ENCODE measurements at regions not wholly inside any gene's neighbourhood (a gene's known extent, or its start where the extent isn't known, plus 50 kb on each side); places are given as distances from the start of the nearest gene placed in this dataset.
"Not testable (repeated sequence)": the region's sequence is repeated elsewhere in the genome, so short reads cannot be mapped to it uniquely, and the experiment has no call there.

DNA sequence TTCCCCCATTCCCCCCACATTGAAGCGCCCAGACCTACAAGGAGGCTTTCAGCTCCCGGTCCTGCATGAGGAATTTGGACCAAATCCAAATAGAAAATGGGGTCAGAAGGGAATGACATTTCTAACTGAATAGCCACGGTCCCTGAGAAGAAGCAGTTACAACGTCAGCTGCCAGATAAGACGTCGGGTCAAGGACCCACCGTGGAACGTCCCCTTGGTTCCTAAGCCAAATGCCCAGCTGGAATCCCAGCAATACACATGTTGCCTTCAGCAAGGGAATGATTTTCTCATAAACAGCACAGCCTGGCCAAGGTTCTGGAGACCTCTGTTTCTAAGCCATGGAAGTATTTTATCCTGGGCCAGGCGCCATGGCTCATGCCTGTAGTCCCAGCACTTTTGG, 109.1 kb upstream of the PEG3 start:
- DNase-seq: no peak

DNA sequence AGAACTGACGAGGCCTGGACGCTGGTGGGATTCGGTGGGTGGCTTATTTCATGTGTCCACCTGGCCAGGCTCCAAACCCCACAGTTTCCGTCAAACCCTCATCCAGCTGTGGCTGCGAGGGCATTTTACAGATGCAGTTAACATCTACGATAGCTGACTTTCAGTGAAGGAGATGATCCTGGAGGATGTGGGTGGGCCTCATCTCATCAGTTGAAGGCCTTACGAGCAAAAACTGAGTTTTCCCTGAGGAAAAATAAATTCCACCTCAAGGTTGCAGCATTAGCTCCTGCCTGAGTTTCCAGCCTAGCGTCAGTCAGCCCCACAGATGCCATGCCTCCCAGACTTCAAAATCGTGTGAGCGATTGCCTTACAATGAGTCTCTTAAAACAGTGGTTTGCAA, 111.1 kb upstream of the PEG3 start:
- DNase-seq: no peak

DNA sequence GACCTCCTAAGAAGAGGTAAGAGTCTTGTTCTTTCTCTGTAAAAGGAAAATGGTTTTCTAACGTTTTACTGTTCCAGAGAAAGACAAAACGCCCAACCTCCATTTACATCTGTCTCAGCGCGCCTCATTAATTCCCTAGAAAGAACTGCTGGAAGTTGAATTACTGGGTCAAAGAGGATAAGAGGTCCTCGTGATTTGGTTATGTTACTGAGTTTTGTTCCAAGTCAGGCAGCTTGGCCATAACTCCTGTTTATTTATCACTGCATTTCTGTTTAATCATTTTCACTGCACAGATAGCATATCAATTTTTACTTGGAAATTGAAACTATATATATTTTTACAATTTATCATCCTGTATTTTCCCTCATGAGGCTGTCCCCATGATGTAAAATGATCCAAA, 112.9 kb upstream of the PEG3 start:
- no peak for DNase-seq

DNA sequence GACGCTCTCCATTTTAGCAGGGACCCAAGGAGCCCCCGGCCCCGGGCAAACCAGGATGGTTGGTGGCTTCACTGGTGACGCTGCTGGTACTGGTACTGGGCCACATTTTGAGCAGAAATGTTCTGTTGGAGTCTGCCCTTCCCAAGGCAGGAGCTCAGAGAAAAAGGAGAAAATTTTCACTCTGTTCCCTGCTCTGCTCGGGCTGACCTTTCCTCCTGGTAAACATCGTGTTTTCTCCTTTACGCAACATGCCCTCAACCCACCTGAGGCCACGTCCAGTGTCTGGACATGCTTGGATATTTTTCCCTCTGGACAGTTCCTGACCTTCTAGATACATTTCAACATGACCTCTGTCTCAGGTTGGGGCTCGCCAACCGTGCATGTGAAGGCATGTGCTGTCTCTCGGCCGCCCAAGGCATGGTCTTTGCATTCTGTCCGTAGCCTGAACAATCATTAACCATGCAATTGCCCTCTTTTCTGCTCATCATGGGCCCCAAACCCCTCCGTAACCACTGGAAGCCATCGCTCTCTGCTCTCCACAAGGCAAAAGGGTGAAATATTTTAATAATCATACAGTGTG, 115.2 kb upstream of the PEG3 start:
- DNase-seq: no peak

DNA sequence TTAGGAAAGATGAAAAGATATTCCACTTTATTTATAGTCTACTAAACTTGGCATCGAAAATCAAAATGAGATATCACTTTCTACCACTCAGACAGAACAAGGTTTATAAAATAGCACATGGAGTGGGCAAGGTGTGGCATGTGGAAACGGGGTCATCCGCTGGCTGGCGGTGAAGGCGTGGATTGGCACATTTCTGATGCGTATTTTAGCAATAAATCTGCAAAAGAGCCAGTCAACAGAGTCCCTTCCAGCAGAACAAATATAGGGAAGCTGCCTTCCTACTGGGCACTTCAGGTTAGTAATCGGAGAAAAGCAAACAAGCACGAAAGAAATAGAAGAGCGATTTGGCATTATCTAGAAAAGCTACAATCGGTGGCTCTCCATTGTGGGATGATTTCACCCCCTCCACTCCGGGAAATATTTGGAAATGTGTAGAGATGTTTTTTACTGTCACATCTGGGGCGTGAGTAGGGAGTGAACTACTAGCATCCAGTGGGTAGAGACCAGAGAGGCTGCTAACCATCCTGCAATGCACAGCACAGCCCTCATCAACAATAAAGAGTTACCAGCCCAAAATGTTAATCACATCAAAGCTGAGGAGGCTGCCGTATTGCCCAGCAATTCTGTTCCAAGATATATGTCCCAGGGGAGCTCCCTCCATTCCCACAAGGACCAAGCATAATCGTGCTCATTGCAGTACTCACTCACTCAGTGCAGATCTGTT, 116.1 kb upstream of the PEG3 start:
- DNase-seq: no peak

DNA sequence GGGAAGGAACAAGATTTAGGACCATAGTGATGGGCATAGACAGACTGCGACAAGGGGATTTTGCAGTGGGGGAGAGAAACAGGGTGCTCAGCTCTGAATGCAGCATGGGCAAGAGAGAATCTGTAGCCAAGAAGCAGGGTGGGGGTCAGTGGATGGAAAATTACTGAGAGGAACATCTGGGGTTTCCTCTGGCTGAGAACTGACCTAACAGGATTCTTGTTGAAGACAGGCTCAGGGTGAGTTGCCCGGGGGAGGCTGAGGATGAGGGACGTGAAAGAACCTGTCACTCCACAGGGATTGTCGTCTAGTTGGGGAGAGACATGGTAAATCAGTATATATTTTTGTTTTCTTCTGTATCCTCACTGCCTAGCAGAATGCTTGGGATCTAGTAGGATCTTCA, 118.7 kb upstream of the PEG3 start:
- no peak for DNase-seq

DNA sequence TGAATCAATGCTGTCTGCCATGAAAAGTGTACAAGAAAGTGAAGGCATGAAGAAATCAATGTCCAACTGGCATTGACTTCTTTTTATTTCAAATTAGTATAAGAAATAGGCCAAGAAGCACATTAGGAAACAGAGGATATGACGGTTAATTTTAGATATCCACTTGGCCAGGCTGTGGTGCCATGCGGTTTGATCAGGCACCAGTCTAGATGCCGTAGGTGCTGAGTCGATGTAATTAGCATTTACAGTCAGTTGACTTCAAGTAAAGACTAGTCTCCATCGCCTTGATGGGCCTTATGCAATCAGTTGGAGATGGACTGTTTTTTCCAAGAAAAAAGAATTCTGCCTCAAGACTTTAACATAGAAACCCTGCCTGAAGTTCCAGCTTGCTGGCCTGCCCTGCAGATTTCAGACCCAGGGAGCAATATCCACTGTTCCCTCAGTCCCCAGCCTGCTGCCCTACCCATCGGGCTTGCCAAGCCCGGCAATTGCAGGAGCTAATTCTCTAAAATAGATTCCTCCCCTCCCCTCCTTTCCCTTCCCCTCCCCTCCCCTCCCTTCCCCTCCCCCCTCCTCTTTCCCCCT, 120.5 kb upstream of the PEG3 start:
- DNase-seq: no peak

DNA sequence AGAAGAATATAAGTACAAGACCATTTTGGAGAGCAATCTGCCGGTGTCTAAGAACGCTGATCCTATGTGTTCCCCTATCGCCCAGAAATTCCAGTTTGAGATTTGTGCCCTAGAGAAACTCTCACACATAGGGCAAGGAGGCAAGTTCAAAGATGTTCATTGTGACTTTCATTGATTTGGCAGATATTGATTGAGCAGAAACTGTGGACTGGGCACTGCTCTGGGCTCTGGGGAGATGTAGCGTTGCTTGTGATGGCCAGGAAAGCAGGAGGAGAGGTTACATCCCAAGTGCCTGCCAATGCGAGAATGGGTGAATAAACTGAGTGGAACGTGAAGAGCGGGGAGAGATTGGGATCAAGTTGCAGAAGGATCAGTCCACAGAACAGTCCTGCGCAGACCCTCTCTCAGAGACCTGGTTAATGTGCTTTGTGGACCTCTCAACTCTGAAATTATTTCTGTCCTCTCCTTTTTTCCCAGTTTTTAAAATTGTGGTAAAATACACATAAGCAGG, 123.9 kb upstream of the PEG3 start:
- no peak for DNase-seq

DNA sequence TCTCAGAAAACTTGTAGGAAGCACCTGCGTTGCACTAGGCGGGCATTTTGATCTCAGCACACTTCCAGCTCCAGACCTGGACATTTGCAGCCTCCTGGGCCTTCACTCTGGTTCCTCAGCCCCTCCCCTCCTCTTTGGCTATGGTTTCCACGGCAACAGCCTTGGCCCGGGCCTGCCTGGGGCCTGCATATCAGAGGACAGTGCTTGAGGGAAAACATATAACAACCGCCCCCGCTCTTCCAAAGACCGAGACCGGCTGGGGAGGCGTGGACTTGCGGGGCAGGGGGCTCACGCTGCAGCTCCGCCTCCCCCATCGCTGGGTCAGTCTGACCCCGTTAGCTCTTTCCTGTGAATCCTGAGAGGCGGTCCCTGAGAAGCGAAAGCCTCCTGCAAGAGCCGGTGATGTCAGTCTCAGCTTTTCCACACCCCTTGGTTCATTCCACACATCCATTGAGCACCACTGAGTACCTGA, 125.7 kb upstream of the PEG3 start:
- no peak for DNase-seq

DNA sequence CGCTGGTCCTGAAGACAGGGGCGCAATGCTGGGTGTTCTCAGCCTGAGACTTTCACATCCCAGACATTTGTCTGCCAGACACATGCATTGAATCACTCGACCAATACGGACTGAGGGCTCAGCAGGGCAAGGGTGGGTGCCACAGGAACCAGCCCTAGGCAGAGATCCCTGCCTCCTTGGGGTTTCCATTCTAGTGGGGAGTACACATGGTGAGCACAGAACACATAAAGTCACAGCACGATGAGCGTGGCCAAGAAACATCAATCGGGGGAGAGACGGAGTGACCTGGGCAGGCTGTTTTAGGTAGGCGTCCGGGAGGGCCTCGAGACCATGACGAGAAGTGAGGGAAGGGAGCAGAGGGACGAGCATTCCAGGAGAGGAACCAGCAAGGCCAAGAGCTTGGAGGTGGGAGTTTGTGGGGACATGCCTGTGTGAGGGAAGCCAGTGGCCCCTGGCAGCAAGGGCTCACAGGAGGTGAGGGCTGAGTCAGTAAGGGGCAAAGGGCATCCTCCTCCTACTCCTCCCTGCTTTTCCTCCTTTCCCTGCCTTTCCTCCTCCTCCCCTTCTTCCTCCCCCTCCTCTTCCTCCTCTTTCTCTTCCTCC, 126.3 kb upstream of the PEG3 start:
- DNase-seq: no peak

DNA sequence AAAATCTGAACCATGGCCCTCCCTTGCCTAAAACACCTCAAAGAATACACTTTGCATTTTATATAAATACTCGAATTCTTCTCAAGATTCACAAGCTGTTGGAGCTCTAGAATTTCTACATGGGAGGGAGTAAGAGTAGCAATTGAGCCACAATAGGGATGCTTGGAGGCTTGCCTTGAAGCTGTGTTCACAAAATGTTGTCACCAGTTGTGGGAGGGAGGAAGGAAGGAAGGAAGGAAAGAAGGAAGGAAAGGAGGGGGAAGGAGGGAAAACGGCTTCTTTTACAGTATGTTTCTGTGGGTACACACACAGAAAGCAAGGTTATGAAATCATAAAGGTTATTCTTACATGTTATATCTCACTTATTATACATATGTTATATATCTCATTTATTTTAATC, 128.6 kb upstream of the PEG3 start:
- DNase-seq: no peak

DNA sequence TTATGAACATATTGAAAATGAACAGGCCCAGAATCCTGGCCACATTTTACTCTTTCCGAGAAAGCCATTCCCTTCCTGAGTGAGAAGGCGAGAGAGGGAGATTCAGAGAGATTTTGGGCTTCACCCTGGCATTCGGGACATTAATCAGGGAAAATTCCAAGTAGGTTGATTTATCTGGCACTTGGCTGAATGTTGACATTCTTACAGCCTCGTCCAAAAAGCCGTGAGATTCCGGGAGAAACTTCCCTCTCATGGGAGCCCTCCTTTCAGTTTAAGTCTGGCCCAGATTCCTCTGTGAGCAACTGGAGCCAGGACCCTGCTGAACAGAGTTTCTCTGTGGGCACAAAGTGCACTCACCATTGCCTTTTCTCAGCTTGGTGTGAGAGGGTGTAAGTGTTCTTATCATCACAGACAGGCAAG, 129.2 kb upstream of the PEG3 start:
- no peak for DNase-seq

DNA sequence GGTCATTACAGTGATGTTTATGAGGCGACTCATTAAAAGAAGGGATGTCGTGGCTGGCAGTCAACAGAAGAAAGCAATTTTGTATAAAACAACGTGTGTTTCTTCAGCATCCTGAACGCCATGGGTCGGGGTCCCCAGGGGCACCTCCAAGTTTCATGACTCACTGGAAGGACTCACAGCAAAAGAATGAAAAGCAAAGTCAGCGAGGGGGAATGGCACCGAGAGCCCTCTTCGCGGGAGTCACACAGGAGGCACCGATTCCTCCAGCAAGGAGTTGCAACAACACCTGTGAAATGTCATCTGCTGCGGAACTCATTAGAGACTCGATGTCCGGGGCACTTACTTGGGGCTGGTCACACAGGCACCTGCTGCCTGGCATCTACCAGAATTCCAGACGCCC, 130.7 kb upstream of the PEG3 start:
- DNase-seq: no peak

DNA sequence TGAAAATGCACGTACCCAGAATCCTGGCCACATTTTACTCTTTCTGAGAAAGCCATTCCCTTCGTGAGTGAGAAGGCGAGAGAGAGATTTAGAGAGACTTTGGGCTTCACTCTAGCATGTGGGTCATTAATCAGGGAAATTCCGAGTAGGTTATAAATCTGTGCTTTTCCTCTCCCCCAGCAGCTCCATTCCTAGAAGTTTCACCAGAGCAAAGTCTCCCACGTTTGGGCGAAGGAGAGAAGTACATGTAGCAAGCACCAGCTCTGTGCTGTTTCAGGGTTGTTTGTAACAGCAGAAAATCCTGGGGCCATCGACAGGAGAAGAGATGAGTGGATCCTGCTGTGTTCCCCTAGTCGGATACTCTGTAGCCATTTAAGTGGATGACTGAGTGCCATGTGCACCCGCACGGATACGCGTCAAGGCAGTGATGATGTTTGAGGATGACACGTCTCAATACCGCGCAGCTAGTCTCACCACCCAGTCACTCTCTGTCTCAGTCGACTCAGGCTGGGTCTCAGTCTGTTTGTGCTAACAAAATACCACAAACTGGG, 131.8 kb upstream of the PEG3 start:
- DNase-seq: no peak

DNA sequence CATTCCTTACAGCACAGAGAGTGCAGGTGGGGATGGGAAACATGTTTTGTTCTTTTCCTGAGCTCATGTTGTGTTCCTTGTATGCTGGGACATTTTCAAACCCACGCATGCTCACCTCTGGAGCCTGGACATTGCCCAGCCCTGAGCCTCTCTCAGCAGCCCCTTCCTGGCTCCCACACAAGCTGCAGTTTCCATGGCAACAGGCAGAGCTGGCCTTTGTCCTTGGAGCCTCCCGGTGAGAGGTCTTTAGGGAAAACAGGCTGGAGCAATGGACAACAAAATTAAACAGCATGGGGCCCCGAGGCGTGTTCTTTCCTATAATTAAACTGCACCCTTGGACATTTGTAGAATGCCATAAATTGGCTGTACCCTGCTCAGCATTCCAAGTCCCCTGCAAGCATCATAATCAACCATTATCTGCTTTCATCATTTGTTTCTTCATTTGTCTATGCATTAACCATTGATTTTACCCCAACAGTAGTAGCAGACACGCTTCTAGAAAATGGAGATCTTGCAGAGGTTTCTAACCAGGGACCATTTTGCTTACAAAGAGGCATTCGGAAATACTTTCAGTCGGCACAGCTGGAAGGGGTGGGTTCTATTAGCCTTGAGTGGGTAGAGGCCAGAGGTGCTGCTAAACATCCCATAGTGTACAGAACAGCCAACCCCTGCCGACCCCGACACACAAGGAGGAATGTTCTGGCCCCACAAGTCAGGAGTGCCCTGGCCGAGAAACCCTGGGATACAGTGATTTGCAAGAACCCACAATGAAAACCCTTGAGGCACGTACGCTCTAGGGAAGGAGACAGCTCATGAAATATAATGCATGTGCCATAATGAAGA, 133.4 kb upstream of the PEG3 start:
- DNase-seq: no peak

DNA sequence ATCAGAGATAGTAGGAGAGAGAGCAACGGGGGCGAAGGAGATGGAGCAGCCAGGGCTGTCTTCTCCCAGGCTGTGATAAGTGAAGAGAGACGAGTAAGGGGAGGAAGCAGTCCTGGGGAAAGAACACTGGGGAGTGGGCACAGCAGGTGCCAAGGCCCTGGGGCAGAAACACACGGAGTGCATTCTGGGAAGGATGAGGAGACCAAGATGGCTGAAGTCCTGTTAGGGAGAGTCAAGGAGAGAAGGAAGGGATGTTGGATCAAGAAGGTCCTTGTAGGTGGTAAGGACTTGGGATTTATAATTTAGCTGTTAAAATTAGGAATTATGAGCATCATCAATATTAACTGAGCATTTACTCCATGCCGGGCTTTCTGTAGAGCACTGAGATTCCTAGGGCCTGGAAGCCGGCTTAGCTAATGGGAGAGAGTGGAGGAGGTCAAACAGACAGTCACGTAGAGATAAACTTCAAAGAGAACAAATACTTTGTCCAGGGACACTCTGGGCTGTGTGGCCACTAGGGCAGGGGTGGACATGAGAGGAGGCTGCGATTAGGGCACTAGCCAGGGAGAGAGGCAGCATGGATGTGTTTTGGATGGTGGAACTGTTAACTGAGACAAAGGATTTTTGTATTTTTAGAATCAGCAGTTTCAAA, 134.2 kb upstream of the PEG3 start:
- DNase-seq: no peak

DNA sequence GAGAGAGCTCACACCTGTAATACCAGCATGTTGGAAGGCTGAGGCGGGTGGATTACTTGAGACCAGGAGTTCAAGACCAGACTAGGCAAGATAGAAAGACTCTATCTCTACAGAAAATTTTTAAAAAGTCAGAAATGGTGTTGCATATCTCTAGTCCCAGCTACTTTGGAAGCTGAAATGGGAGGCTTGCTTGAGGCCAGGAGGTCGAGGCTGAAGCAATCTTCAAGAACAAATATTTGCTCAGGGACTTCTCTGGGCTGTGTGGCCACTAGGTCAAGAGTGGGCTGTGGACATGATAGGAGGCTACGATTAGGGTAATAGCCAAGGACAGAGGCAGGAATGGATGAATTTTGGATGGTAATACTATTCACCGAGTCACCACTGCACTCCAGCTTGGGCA, 135.8 kb upstream of the PEG3 start:
- no peak for DNase-seq

DNA sequence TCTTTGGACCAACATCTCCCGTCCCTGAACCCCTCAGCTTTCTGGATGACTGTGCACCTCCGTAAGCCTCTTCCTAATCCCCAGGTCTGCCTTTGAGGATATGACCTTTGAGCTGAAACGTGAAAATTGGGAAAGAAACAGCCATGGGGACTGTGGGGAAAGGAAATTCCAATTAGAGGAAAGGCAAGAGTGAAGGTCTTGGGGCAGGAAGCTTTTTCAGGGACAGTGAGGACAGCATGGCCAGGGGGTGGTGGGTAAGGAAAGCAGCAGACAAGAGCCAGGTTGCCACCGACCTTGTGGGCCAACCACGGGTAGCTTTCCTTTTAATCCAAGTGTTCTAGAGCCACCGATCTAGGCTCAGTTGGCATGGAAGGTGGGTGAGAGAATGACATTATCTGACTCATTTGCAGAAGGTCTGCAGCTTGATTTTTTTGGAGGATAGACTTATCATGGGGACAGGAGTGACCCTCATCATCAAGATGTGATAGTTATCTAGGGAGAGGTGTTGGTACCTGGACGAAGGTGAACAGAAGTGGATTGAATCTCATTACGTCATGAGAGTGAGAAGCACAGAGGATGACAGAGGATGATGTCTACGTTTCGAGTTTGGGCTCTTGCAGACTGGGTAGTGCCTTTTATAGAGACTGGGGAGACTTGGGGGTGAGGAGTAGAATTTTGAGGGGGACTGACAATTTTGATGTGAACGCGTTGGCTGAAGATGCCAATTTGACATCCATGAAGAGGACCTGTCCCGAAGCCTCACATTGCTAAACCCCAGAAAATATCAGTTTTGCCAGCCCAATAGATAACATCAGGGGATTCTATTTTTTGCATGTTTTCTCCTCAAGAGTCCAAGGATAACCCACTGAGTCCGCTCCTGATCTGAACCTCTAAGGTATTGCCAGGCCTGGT, 136.7 kb upstream of the PEG3 start:
- DNase-seq: no peak

DNA sequence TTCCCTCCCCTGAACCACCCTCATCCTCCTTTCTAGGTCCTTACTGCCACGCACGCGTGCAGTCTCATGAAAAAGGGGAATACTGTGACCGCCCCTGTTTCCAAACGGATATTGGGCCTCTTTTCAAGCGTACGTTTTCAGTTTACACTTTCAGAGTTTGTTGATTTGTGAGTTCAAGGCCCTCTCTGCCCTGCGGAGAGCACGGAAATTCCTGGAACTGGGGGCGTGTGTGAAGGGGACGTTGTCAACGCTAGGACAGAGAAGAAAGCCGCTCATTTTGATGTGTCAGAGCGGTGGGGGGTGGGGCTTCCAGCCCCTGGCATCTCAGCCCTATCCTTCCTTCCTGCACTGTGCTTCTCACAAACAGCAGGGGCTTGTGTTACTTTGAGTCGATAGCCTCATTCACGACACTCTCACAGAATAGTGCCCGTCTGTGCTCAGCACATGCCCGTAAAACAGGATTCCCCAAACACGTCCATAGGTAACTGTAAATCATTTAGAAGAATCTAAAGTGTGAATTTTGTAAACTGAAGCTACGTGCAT, 137.6 kb upstream of the PEG3 start:
- no peak for DNase-seq

DNA sequence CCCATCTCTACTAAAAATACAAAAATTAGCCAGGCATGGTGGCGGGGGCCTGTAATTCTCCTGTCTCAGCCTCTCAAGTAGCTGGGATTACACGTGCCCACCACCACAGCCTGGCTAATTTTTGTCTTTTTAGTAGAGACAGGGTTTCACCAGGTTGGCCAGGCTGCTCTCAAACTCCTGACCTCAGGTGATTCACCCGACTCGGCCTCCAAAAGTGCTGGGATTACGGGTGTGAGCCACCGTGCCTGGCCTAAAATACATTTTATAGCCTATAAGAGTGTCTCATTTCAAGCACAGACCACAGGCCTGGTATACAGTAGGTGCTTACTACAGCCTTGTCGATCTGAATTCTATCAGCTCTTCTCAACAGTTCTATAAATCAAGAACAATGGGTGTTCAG, 139.5 kb upstream of the USP29 start:
- DNase-seq: not testable (repeated sequence)

DNA sequence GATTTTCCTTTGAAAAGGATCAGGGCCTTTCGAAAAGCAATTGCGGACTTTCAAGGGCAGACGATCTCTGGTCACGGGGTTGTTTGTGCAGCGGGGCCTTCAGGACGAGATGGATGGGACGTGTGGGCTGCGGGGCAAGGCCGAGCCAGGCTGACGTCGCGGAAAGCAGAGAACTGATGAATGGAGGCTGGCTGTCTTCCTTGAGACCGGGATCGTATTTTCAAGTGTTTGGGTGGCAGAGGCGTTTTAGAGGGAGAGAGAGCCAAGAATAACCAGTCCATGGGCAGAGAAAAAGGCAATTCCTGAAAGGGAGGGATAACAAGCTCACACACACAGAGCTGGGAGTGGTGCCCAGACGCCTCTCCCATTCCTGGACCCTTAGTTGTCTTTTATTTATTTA, 138.9 kb upstream of the USP29 start:
- no peak for DNase-seq
